Mucosa of gallbladder (tissue), 1 donor: ENCODE measurements at regions not wholly inside any gene's neighbourhood (a gene's known extent, or its start where the extent isn't known, plus 50 kb on each side); places are given as distances from the start of the nearest gene placed in this dataset.
"Not testable (repeated sequence)": the region's sequence is repeated elsewhere in the genome, so short reads cannot be mapped to it uniquely, and the experiment has no call there.

ENCODE experiments used
- DNase-seq: peaks from one replicate; pipeline ENCODE4 v3.0.0-alpha.2; 2020; ENCODE audit warnings: low spot score
- donor health status: DM: no; HTN: no; CAD: no.

DNA sequence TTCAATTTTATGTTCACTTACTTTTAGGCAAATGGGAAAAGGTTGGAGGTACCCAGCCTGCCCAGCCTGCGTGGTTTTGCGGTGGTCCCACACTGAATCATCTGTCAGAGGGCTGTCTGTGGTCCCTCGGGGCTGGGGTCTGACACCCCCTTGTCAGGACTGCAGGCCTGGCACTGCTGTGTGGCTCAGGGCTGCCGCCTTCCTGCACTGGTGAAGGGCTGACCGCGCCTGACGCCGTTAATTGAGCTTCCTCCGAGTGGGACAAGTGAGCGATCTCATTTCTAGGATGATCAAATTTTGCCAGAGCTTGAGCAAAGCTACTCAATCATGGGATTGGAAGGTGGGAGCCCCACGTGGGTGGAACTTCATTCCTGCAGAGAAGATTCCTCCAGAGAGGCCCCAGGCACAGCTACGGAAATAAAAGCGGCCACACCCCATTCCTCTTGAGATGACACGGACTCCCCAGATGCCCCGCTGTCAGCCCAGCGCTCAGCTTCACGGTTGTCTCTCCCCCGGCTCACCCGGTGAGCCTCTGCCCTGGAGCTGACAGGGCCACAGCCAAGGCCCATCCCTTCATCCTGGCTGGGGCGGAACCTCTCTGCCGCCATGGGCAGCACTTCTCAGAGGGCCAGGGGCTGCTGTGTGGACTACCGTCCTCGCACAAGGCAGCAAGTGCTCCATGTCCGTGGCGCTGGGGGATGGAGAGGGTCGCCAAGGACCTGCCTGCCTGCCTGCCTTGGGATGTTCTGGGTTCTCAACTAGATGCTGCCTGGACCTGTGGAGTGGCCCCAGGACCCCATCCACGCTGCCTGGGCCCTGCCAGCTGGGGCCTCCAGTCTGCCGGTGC lies 215.5 kb upstream of the SGCG start:
- not testable (repeated sequence) for DNase-seq

DNA sequence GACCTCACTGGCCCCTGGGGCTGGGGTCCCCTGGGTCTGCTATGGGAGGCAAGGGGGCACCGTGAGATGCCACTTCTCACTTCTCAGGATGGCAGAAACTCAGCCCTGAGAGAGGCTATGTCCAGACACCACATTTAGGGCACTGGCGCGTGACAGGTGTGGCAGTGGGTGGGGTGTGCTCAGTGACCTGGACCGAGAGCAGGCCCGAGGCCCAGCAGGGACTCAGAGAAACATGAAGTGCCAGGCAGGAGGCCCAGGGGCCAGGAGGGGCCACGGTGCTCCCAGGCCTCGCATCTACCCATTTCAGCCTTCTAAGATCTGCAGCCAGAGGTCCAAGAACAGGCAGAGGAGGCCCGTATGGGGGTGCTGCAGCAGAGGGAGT lies 214.9 kb upstream of the SGCG start:
- not testable (repeated sequence) for DNase-seq

DNA sequence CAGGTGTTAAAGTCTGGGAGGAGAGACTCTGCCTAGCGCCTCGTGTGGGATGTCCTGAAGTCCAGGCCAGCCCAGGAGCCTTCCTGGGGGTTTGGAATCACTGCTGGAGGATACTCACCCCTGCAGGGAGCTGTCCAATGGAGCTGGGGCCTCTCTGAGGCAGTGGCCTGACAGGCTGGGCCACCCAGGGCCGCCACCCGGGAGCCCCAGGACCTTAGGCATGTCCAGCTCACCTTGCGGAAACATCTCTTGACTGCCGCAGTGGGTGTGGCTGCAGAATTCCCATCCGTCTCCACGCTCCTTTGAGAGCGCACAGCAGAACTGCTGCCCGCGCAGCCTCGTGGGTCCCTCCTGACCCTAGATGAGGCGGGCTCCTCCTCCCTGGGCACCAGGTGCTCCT lies 214.0 kb upstream of the SGCG start:
- not testable (repeated sequence) for DNase-seq

DNA sequence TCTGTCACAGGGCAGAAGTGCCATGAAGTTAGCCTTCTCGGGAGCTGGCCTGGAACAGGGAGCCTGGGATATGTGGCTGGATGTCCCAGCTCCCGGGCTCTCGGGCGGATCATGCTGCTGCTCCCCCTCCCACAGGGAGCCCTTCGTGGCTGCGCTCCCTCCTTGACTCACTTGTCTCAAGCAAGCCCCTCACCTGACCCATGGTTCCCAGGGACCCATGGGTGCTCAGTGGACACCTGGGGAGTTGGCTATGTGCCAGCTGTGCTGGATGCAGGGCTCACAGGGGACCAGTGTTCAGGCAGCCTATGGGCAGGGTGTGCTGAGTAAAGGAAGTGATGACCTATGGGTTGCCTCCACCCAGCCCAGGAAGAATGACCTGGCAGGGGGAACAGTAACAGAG lies 213.1 kb upstream of the SGCG start:
- DNase-seq = no peak

DNA sequence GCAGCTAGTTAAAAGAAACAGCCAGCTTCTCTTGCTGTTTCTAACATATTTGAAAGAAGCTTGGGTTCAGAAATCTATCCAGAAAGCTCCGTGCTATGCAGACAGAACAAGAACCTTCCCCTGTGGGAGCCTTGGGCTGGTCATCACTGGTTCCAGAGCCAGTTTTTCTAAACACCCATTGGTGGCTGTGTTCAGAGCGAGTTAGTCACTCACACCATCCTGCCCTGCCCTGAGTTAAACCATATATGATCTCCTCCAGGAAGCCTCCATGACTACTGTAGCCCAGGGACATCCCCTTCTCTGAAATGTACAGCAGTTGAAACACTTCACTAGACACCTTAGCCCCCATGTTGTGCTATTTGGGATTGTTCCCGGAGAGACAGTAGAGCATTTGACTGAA lies 200.8 kb upstream of the SGCG start:
- DNase-seq = no peak

DNA sequence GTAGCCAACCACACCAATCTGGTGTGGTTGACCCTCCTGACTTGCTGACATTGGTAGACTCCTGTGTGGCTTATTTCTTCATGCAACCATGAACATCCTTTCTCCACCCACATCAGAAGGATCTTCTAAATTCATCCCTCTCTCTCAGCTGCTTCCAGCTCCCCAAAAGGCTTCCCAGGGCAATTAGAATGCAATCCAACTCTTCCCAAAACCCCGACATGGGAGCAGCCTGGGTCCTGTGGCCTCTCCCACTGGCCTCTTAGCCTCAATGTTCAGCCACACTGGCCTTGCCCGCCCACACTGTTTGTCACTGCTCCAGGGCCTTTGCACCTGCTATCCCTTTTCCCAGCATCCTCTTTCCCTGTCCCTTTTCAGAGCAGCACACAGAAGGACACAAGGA lies 199.8 kb upstream of the SGCG start:
- no peak for DNase-seq

DNA sequence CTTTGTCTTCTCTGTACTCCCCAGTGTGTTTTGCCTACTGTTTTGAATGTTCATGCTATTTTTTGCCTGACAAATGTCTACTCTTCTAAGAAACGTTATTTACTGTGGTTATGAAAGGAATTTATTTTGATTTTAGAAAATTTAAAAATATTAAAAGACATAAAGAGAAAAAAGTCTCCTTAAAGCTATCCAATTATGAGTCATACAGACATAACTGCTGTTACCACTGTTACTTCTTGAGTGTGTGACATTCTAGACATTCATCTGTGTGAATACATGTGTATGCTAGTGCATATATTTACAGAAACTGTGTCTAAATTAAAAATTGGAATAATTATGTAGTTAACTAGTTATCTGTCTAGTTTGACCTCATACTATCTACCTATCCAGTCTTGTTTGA lies 187.6 kb upstream of the SGCG start:
- DNase-seq = no peak

DNA sequence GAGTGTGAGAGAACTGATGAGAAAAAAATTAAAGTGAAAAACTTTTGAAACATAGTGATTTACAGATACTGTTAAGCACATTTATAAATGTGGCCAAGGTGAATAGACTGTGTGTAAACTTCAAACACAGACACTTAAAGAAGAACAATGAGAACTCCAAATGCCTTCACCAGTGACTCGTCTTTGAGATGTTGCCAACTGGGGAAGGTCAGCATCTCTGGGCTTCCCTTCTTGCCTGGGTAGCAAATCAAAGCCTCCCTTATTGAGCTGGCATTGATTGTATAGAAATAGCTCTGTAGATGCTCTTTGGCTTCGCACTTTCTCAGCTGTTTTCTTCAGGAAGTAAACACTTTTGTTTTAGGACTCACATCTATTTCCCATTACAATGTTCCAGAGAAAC lies 177.3 kb upstream of the SGCG start:
- DNase-seq = no peak

DNA sequence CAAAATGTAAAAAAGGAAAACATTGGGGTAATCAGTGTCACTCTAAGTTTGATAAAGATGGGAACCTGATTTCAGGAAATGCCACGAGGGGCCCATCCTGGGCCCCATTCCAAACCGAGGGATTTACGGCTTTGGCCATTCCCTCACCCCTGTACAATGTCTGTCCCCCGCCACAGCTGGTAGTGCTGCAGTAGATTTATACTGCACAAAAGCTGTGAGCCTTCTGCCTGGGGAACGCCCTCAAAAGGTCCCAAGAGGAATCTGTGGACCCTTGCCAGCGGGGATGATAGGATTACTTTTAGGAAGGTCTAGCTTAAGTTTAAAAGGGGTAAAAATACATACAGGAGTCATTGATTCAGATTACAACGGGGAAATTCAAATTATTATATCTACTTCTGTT lies 173.4 kb upstream of the SGCG start:
- no peak for DNase-seq

DNA sequence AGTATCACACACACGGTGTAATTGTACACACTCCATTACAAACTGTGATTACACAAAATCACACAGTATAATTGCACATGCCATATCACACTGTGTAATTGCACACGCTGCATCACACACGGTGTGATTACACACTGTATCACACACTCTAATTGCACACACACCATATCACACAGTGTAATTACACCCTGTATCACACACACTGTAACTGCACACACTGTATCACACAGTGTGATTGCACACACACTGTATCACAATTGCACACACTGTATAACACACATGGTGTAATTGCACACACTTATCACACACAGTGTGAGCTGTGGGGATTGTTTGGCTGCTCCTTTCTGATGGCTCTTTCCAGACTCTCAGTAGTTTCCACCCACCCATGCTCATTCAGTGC lies 162.6 kb upstream of the SGCG start:
- no peak for DNase-seq

DNA sequence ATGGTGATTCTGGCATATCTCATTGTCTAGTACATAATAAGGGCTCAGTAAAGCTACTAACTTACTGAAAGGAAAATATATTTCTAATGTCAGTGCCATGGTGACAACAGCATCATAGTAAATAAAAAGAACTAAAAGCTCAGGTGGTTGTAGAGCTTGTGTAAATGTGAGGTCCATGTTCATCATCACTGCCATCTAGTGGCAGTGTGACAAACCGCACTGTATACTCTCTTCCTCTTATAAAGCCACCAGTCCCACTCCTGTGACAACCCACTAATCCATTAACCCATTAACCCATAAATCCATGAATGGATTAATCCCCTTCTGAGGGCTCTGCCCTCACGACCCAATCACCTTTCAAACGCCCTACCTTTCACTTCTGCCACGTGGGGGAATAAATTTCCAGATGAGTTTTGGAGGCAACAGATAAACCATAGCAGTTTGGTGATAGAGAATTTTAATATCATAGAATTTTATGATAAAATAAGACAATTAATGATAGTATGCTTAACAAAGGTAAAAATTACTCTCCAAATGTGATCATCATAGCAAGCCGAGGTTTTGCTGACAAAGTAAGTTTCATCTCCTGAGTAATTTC lies 160.4 kb upstream of the SGCG start:
- peak; percentile 51 for DNase-seq

DNA sequence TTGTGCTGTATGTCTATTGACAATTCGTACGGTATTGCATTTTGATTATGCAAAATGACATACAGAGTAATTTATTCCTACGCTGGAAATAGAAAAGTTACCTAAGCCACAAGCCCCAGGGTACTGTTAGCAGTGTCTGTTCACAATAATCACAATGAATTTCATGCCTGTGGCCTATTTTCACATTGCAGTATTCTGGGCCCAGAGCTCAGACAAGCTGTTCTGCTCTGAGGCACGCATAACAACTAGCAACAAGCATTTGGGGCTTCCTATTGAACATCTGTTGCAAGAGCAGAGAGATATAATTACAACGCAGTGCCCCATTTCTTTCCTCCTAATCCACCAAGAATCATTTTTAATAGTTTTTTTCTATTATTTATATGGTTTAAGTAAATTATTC lies 158.9 kb upstream of the SGCG start:
- no peak for DNase-seq

DNA sequence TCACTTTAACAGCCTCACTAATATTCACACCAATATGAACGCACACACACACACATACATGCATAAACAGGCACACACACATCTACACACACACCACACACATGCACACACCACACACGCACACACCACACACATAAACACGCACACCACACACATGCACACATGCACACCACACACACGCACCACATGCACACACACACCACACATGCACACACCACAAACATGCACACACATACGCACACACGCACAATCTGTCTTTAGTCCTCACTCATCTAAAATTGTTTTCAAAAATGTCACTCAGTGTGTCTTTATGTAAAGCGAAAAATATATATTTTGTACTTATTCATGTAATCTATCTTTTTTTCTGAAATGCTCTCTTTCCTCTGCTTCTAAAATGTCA lies 158.1 kb upstream of the SGCG start:
- no peak for DNase-seq

DNA sequence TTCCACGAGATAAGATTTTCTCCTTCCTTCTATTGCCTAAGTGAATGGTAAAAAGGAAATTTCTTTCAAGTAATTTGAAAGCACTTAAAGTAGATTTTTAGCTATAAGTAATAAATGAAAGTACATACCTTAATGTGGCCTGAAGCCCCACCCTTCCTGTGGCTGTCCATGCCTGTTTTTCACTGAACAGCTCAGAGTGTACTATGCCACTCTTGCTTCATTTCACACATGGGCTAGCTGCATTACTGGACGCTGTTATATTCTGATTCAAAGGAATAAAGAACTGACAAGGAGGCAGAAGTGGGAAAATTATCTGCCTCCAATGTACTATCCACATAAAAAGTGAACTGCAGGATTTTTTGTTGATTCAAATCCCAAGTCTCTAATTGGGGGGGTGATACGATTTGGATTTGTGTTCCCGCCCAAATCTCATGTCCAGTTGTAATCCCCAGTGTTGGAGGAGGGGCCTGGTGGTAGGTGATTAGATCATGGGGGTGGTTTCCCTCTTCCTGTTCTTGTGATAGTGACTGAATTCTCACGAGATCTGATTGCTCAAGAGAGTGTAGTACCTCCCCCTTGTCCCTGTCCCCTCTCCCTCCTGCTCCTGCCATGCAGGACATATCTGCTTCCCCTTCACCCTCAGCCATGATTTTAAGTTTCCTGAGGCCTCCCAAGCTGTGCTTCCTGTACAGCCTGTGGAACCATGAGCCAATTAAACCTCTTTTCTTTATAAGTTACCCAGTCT lies 154.7 kb upstream of the SGCG start:
- DNase-seq = no peak

DNA sequence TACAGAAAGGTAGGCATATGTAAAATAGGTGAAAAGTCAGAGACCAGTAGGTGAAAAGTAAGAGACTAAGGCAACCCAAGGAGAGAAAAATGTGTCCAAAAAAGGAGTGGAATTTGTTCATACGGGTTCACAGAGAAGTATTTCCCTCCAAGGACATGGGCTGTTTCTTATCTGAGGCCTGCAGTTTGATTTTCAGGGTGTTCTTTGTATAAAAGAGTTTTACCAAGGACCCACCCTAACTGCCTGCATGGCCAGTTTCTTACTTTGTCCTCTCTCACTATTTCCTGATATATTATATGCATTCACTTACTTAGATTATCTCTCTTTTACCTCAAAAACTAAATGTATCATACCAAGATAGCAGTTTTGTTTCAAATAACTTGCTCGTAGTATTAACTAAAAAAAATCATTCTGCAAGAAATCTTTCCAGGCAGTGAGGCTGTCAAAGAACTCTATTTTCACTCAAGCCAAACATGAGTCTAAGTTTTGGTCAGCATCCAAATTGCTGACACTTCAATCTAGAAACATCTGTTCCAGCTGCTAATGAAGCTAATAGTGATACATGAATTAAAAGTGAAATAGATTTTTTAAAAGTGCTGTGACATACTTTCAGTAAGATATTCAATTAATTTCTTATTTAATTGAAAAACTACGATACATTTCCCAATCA lies 141.4 kb upstream of the SGCG start:
- DNase-seq = no peak

DNA sequence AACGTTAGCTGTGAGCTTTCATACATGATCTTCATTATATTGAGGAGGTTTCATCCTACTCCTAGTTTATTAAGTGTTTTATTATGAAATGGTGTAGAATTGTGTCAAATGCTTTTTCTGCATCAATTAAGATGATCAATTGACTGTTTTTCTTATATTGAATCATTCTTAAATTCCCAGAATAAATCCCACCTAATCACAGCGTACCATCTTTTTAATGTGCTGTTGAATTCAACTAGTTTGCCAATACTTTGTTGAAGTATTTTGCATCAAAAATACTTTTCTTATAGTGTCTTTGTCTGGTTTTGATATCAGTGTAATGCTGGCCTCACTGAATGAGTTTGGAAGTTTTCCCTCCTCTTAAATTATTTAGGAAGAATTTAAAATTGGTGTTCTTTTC lies 138.6 kb upstream of the SGCG start:
- DNase-seq = no peak

DNA sequence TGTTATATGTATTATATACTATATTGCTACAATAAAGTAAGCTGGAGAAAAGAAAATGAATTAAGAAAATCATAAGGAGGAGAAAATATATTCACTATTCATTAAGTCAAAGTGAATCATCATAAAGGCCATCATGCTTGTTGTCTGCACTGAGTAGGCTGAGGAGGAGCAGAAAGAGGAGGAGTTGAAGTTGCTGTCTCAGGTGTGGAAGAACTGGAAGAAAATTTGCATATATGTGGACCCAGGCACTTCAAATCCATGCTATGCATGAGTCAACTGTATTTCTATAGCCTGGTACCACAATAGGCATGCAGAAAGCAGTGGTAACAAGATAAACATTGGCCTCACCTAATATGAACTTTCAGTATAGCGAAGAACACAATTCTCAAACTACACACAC lies 135.9 kb upstream of the SGCG start:
- no peak for DNase-seq

DNA sequence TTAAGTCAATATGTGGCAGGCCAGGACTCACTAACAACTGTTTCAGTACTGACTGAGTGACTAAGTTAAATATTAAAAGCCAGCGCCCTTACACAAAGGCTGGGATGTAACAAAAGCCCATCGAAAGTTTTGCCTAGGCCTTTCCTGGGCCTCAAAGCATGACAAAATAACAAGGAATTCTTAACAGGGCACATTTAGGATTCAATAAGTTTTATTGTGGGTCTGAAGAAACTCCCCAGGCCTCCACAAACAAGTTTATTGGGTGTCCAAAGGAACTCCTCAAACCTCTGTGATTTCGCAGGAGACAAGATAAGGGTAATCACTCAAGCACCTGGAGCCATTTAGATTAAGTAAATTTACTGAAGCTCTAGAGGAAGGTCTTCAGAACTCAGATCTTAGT lies 130.7 kb upstream of the SGCG start:
- no peak for DNase-seq

DNA sequence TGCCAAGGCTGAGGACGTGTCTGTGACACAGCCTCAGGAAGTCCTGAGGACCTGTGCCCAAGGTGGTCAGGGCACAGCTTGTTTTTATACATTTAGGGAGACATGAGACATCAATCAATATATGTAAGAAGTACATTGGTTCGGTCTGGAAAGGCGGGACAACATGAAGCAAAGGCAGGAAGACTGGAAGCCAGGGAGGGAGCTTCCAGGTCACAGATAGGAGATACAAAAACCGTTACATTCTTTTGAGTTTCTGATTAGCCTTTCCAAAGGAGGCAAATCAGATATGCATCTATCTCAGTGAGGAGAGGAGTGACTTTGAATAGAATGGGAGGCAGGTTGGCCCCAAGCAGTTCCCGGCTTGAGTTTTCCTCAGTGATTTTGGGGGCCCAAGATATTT lies 127.1 kb upstream of the SGCG start:
- not testable (repeated sequence) for DNase-seq

DNA sequence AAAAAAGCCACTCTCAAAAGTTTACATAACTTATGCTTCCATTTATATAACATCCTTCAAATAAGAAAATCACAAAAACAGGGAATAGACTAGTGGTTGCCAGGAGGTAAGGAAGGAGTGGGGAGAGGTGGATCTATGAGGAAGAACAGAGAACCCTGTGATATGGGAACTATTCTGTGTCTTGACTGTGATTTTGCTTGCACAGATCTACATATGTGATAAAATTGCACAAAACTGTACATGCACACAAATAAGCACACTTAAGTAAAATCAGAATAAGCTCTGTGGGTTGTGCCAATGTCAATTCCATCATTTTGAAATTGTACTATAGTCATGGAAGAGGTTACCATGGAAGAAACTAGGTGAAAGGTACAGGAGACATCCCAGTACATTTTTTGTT lies 121.6 kb upstream of the SGCG start:
- DNase-seq = no peak

DNA sequence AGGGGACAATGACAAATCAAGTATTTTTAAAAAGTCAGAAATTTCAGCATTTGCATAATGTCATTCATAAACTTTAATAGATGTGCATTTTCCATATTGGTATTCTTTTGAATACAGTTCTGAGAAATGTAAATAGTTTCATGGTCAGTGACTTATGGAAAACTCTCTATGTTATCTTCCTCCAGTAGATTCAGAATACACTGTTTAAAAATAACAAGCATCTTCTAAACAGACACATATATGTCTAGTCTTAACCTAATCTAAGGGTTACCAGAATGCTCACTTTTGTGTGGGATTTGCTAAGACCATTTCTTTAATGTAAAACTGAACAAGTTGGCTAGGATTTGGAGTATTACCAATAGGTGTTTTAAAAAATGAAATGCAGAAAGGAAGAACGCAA lies 119.8 kb upstream of the SGCG start:
- no peak for DNase-seq

DNA sequence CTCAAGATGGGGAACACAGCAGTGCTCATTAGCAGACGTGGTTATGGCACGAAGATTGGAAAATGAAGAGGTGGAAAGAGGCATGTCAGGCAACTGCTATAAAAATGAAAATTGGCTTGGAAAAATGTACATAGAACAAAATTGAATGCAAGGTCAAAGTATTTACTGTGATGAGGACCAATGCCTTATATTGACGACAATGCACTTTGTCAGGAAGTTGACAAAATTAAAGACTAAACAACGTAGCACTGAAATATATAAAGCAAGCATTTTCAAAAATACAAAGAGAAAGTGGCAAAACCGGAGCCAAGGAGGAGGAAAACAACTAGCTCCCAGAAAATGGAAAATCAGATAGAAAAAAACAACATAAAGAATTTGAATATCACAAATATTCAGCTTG lies 113.7 kb upstream of the SGCG start:
- DNase-seq = no peak

DNA sequence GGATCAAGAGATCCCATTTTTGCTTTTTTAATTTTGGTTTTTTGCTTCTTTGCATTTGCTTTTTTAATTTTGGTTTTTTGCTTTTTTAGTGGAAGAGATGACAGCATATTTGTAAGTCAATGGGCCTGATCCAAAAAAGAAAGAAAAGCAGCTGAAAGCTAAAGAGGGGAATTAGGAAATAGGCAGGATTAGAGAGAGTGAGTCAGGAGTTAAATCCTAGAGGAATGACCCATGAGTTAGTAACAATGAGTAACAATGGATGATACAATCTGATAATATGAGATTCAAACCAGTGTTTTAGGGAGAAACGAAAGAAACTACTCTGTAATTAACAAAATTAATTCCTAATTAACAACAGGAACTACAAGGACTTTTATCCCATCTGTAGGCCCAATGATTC lies 111.2 kb upstream of the SGCG start:
- no peak for DNase-seq
